Heart left ventricle (tissue), 16 donors: ENCODE measurements at regions not wholly inside any gene's neighbourhood (a gene's known extent, or its start where the extent isn't known, plus 50 kb on each side); places are given as distances from the start of the nearest gene placed in this dataset.

Experiments used
- ATAC-seq, 4 donors: fragments of 200-7000 bp; cut with Tn5 transposase; one replicate each; pipeline ENCODE4 v1.9.1; 2020 to 2022; ENCODE audit warnings: moderate library complexity in 4 of 4, mild to moderate bottlenecking in 3 of 4, moderate number of reproducible peaks in 1 of 4
- DNase-seq, 5 donors: peaks; one replicate each; pipeline ENCODE4 v3.0.0-alpha.2; 2020
- H3K27ac ChIP-seq, 12 donors: fragments of 200-600 bp; sonication (generic) in 4 of 12; one replicate each; pipeline versions ENCODE4 v1.5.0 to v1.8.0; 2016 to 2022; ENCODE audit warnings: mild to moderate bottlenecking in 2 of 12
- H3K27me3 ChIP-seq, 9 donors: fragments of 200-600 bp; sonication (generic) in 2 of 9; one replicate each; pipeline versions ENCODE4 v1.5.1 to v1.8.0; 2016 to 2022; ENCODE audit warnings: mild to moderate bottlenecking in 3 of 9
- H3K36me3 ChIP-seq, 9 donors: fragments of 200-600 bp; sonication (generic) in 2 of 9; one replicate each; pipeline versions ENCODE4 v1.5.0 to v1.8.0; 2018 to 2022; ENCODE audit warnings: mild to moderate bottlenecking in 2 of 9
- H3K4me1 ChIP-seq, 12 donors: fragments of 200-600 bp; sonication (generic) in 4 of 12; one replicate each; pipeline versions ENCODE4 v1.5.0 to v1.8.0; 2016 to 2022; ENCODE audit warnings: mild to moderate bottlenecking in 3 of 12
- H3K4me3 ChIP-seq, 12 donors: fragments of 200-600 bp; sonication (generic) in 4 of 12; one replicate each; pipeline versions ENCODE4 v1.5.0 to v1.8.0; 2017 to 2022; ENCODE audit warnings: mild to moderate bottlenecking in 9 of 12, moderate library complexity in 4 of 12
- H3K9me3 ChIP-seq, 12 donors: fragments of 200-600 bp; sonication (generic) in 4 of 12; one replicate each; pipeline versions ENCODE4 v1.5.0 to v1.8.0; 2016 to 2022; ENCODE audit warnings: mild to moderate bottlenecking in 1 of 12
- CTCF ChIP-seq, 12 donors: fragments of 200-600 bp; sonication (generic) in 4 of 12; IDR thresholded peaks; one replicate each; pipeline versions ENCODE4 v1.5.0 to v1.8.0; 2018 to 2022; ENCODE audit warnings: antibody characterized with exemption in 12 of 12, mild to moderate bottlenecking in 5 of 12
- POLR2A ChIP-seq, 2 donors: fragments of 450-650 bp; IDR thresholded peaks; one replicate each; pipeline ENCODE4 v1.6.1; 2017; ENCODE audit warnings: antibody characterized with exemption in 2 of 2, mild to moderate bottlenecking in 2 of 2, moderate library complexity in 2 of 2
- WGBS, 4 donors: extraction: QIAGEN DNeasy Blood & Tissue Kit in 2 of 4; methylation state at CpG; one replicate each; pipeline versions ENCODE4 v1.1.5 to v1.1.7; 2013 to 2018; 5-methylcytosine and 5-hydroxymethylcytosine counted together
- intact Hi-C, 10 donors: fragments of 100-400 bp; cut with DNase I; formaldehyde crosslinking; loops; one replicate each; pipeline versions ENCODE4 v1.11.1 to v1.14.2; 2022
- donor health status: ischemic (EF 13 %, LVEDD 7.1; RV severe dilation, severe dysfunction).
- donor health status: healthy with polysubstance abuse.
- donor health status: DM: no; HTN: yes; CAD: no.
- donor health status: DM: no; HTN: no; CAD: no.
- donor health status: ischemic (EF 25% LVEDD 6.9; RV normal size, moderate dysfunction).
- donor health status: ischemic (EF 25% LVEDD 5.7; RV mildly dilated, moderate dysfunction).
- donor health status: healthy.
- donor health status: DM: yes; HTN: yes; CAD: no.
- donor health status: ischemic (EF 35%, LVEDD 5.7; RV mildly dilated, moderate dysfunction).
- donor health status: nonischemic (EF 11% LVEDD 7.7; RV severe dilation, severe dysfunction).
- donor health status: DM: yes; HTN: yes; CAD: no.
- donor health status: PGD.
- donor health status: ischemic (EF 29% LVEDD 5.4; RV normal size, mild dysfunction).
- donor health status: nonischemic (EF 23%, LVEDD 6.1; RV moderate dilation, normal function).

- Histone ChIP-seq H3K4me3 (no peak overlapping the region), H3K9me3 (peaks cover 0 to 6% (median 0%) of the 10 kb centered on the region in 12 donors), H3K27ac (no peak overlapping the region), H3K27me3 (no peaks in the 10 kb centered on the region), H3K4me1 (no peaks in the 10 kb centered on the region), H3K36me3 (no peaks in the 10 kb centered on the region)
- DNase-seq (no peak), ATAC-seq (no peak)
- 90 to 97% (median 93%) methylated on average over 2 of the region's 2 CpGs for WGBS, 4 donors
- intact Hi-C loops: no loop called here
- TF ChIP-seq POLR2A (IDR thresholded peaks at IDR 0.05) (no peak), CTCF (IDR thresholded peaks at IDR 0.05) (no peak)
Measured at GRCh38 chr2:57793310-57793709, 253.3 kb upstream of the VRK2 start.

GRCh38 chr2:57796527-57796926 lies 250.1 kb upstream of the VRK2 start:
- H3K36me3 ChIP-seq: no peaks in the 10 kb centered on the region
- H3K9me3 ChIP-seq: peaks cover 0 to 18% (median 3%) of the 10 kb centered on the region in 12 donors
- DNase-seq: no peak
- TF ChIP-seq CTCF (IDR thresholded peaks at IDR 0.05) (no peak), POLR2A (IDR thresholded peaks at IDR 0.05) (no peak)
- H3K27ac ChIP-seq: no peak overlapping the region
- no peak for ATAC-seq
- H3K27me3 ChIP-seq: no peaks in the 10 kb centered on the region
- no peaks in the 10 kb centered on the region for H3K4me1 ChIP-seq
- WGBS, 4 donors: 13 to 35% (median 24%) methylated on average over 2 of the region's 2 CpGs
- no peak overlapping the region for H3K4me3 ChIP-seq
- intact Hi-C loops: no loop called here

- no peak overlapping the region for H3K4me3 ChIP-seq
- intact Hi-C loops: no loop called here
- ATAC-seq (no peak), DNase-seq (no peak)
- H3K4me1 ChIP-seq: no peaks in the 10 kb centered on the region
- H3K27me3 ChIP-seq: no peaks in the 10 kb centered on the region
- no peaks in the 10 kb centered on the region for H3K36me3 ChIP-seq
- peaks cover 0 to 14% (median 2%) of the 10 kb centered on the region in 12 donors for H3K9me3 ChIP-seq
- H3K27ac ChIP-seq: no peak overlapping the region
- TF ChIP-seq POLR2A (IDR thresholded peaks at IDR 0.05): no peak
- no peak for TF ChIP-seq CTCF (IDR thresholded peaks at IDR 0.05)
Measured at GRCh38 chr2:57798346-57798745, 248.3 kb upstream of the VRK2 start.

- DNase-seq: peak in 1 of 5 donors; percentile 31
- H3K36me3 ChIP-seq: no peaks in the 10 kb centered on the region
- no peak overlapping the region for H3K27ac ChIP-seq
- H3K4me1 ChIP-seq: no peaks in the 10 kb centered on the region
- no peak for TF ChIP-seq CTCF (IDR thresholded peaks at IDR 0.05)
- no peak for TF ChIP-seq POLR2A (IDR thresholded peaks at IDR 0.05)
- no peaks in the 10 kb centered on the region for H3K27me3 ChIP-seq
- no peak for ATAC-seq
- intact Hi-C loops: no loop called here
- H3K4me3 ChIP-seq: no peak overlapping the region
- WGBS, 4 donors: 91 to 95% (median 91%) methylated on average over 14 of the region's 14 CpGs
- peaks cover 0 to 14% (median 2%) of the 10 kb centered on the region in 12 donors for H3K9me3 ChIP-seq
Measured at GRCh38 chr2:57802243-57802642, 244.4 kb upstream of the VRK2 start.
